ENCODE measurements at regions not wholly inside any gene's neighbourhood (a gene's known extent, or its start where the extent isn't known, plus 50 kb on each side); places are given as distances from the start of the nearest gene placed in this dataset.

- DNase-seq (ENCODE audit: low read depth): peak; percentile 62
These were observed 515.0 kb upstream of the SALL1 start for GRCh38 chr16:51666074-51666473.

- no peak for DNase-seq (ENCODE audit: low read depth)
These were observed 514.4 kb upstream of the SALL1 start for GRCh38 chr16:51665436-51665998.

- no peak for DNase-seq (ENCODE audit: low read depth)
These were observed 507.5 kb upstream of the SALL1 start for GRCh38 chr16:51658531-51658930.

GRCh38 chr16:51657848-51658247 is 506.8 kb upstream of the SALL1 start:
- DNase-seq (ENCODE audit: low read depth): no peak

- DNase-seq (ENCODE audit: low read depth): no peak
These were observed 504.2 kb upstream of the SALL1 start for GRCh38 chr16:51655249-51655648.

- no peak for DNase-seq (ENCODE audit: low read depth)
These were observed 500.0 kb upstream of the SALL1 start for GRCh38 chr16:51651061-51651466.

- DNase-seq (ENCODE audit: low read depth): no peak
These were observed 498.6 kb upstream of the SALL1 start for GRCh38 chr16:51649631-51650030.

- peak; percentile 64 for DNase-seq (ENCODE audit: low read depth)
These were observed 497.5 kb upstream of the SALL1 start for GRCh38 chr16:51648526-51648925.

- peak; percentile 73 for DNase-seq (ENCODE audit: low read depth)
These were observed 490.2 kb upstream of the SALL1 start for GRCh38 chr16:51641191-51641765.

GRCh38 chr16:51640196-51640595 is 489.1 kb upstream of the SALL1 start:
- DNase-seq (ENCODE audit: low read depth): no peak

- DNase-seq (ENCODE audit: low read depth): peak; percentile 68
These were observed 487.5 kb upstream of the SALL1 start for GRCh38 chr16:51638339-51639135.

GRCh38 chr16:51637770-51638094 is 486.7 kb upstream of the SALL1 start:
- peak; percentile 50 for DNase-seq (ENCODE audit: low read depth)

GRCh38 chr16:51636920-51637769 is 486.1 kb upstream of the SALL1 start:
- peak; percentile 96 for DNase-seq (ENCODE audit: low read depth)

- DNase-seq (ENCODE audit: low read depth): no peak
These were observed 484.1 kb upstream of the SALL1 start for GRCh38 chr16:51635181-51635580.

GRCh38 chr16:51630076-51630475 is 479.0 kb upstream of the SALL1 start:
- no peak for DNase-seq (ENCODE audit: low read depth)

GRCh38 chr16:51629576-51629975 is 478.5 kb upstream of the SALL1 start:
- peak; percentile 11 for DNase-seq (ENCODE audit: low read depth)

- DNase-seq (ENCODE audit: low read depth): peak; percentile 60
These were observed 473.2 kb upstream of the SALL1 start for GRCh38 chr16:51624080-51624775.

GRCh38 chr16:51621610-51622009 is 470.5 kb upstream of the SALL1 start:
- DNase-seq (ENCODE audit: low read depth): no peak

- no peak for DNase-seq (ENCODE audit: low read depth)
These were observed 464.1 kb upstream of the SALL1 start for GRCh38 chr16:51615141-51615540.

- no peak for DNase-seq (ENCODE audit: low read depth)
These were observed 456.2 kb upstream of the SALL1 start for GRCh38 chr16:51607201-51607651.

GRCh38 chr16:51596247-51596646 is 445.2 kb upstream of the SALL1 start:
- no peak for DNase-seq (ENCODE audit: low read depth)

Measured in M059J (cell line).